Skeletal muscle satellite cell (primary cell): ENCODE measurements at regions not wholly inside any gene's neighbourhood (a gene's known extent, or its start where the extent isn't known, plus 50 kb on each side); places are given as distances from the start of the nearest gene placed in this dataset.

Source experiments
- H3K27me3 ChIP-seq: 2 replicates; pipeline ENCODE4 v1.7.0; 2013; ENCODE audit warnings: low read length; ENCODE audit not compliant: control insufficient read depth, insufficient read depth
- H3K36me3 ChIP-seq: 2 replicates; pipeline ENCODE4 v1.7.0; 2013; ENCODE audit warnings: mild to moderate bottlenecking, control low read depth, low read length; ENCODE audit not compliant: insufficient read depth
- H3K4me1 ChIP-seq: 2 replicates; pipeline ENCODE4 v1.7.0; 2013; ENCODE audit warnings: low read length; ENCODE audit not compliant: control insufficient read depth, insufficient read depth
- H3K4me2 ChIP-seq: 2 replicates; pipeline ENCODE4 v1.7.0; 2013; ENCODE audit warnings: mild to moderate bottlenecking, low read length
- H3K4me3 ChIP-seq: 2 replicates; pipeline ENCODE4 v1.7.0; 2013; ENCODE audit warnings: low read length
- H3K9ac ChIP-seq: 2 replicates; pipeline ENCODE4 v1.7.0; 2013; ENCODE audit warnings: mild to moderate bottlenecking, low read depth, low read length, moderate library complexity
- H3K9me3 ChIP-seq: replicated peaks from 2 replicates; pipeline ENCODE4 v1.7.0; 2013; ENCODE audit warnings: mild to moderate bottlenecking, control low read depth, low read length

DNA sequence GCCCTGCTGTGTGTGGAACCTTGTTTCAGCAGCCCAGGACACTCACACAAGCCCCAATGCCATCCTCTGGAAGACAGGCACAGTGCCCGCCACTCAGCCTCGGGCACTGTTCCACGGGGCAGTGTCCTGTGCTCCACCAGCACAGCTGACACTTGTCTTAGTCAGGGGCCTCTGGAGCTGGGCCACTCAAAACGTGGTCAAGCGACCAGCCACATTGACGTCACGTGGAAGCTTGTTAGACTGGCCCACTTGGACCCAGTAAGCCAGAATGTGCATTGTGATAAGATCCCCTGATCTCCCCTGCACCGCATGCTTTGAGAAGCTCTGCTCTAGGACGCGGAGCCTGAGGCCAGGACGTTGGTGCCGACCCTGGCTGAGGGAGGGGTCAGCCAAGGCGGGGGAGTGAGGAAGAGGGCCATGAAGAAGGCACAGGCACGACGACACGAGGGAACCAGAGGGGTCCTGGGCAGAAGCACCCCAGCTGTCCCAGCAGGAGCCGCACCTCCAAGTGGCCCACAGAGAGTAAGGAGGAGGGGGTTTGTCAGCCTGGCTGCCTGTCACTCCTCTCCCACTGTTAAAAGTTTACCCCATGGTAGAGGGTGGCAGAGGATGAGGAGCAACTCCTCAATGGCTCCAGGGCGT lies 64.6 kb downstream of the LINC01488 start:
- Histone ChIP-seq H3K36me3 (no peaks in the 10 kb centered on the region), H3K27me3 (peaks cover 20% of the 10 kb centered on the region), H3K9ac (no peak overlapping the region), H3K9me3 (peaks cover 8% of the 10 kb centered on the region), H3K4me2 (no peak overlapping the region), H3K4me3 (no peak overlapping the region), H3K4me1 (peaks cover 9% of the 10 kb centered on the region)

- no peaks in the 10 kb centered on the region for H3K36me3 ChIP-seq
- H3K9me3 ChIP-seq: peaks cover 8% of the 10 kb centered on the region
- H3K4me2 ChIP-seq: no peak overlapping the region
- H3K27me3 ChIP-seq: peaks cover 20% of the 10 kb centered on the region
- peaks cover 2% of the 10 kb centered on the region for H3K4me1 ChIP-seq
- no peak overlapping the region for H3K4me3 ChIP-seq
- no peak overlapping the region for H3K9ac ChIP-seq
Measured at GRCh38 chr11:69546735-69547370, 65.4 kb downstream of the LINC01488 start.

DNA sequence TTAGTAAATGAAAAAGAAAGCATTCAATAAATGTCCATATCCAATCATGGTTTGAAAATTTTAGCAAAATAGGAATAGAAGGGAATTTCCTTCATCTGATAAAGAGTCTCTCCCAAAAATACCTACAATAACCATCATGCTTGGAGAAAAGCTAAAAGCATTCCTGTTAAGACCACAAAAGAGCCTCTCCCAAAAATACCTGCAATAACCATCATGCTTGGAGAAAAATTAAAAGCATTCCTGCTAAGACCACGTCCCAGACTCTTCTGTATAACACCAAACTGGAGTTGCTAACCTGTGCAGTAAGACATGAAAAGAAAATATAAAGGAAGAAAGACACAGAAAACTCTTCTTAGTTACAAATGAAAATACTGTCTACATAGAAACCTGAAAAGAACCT lies 69.4 kb downstream of the LINC01488 start:
- no peaks in the 10 kb centered on the region for H3K4me1 ChIP-seq
- H3K9ac ChIP-seq: no peak overlapping the region
- H3K9me3 ChIP-seq: peaks cover 8% of the 10 kb centered on the region
- peaks cover 13% of the 10 kb centered on the region for H3K27me3 ChIP-seq
- H3K36me3 ChIP-seq: no peaks in the 10 kb centered on the region
- no peak overlapping the region for H3K4me3 ChIP-seq
- no peak overlapping the region for H3K4me2 ChIP-seq

DNA sequence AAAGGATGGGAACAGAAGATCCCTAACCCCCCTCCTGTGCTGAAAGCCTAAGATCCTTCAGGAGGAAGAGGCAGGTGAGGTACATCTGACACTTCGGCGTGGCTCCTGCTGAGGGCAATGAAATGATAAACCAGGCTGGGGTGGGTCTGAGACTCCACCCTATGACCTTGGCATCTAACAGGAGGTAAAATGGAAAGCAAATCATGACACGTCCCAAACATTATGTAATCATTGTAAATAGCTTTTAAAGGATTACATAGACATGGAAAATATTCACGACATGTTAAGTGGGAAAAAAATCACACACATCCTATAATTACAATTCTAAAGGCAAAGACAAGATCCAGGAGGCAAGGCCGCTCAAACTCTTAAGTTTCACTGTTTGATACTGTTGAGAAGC lies 70.5 kb downstream of the LINC01488 start:
- H3K27me3 ChIP-seq: peaks cover 2% of the 10 kb centered on the region
- H3K4me3 ChIP-seq: no peak overlapping the region
- no peak overlapping the region for H3K9ac ChIP-seq
- no peaks in the 10 kb centered on the region for H3K4me1 ChIP-seq
- peaks cover 8% of the 10 kb centered on the region for H3K9me3 ChIP-seq
- H3K36me3 ChIP-seq: no peaks in the 10 kb centered on the region
- no peak overlapping the region for H3K4me2 ChIP-seq

GRCh38 chr11:69552951-69553350 lies 71.5 kb downstream of the LINC01488 start:
- Histone ChIP-seq H3K9ac (no peak overlapping the region), H3K4me1 (no peaks in the 10 kb centered on the region), H3K4me2 (no peak overlapping the region), H3K4me3 (no peak overlapping the region), H3K36me3 (no peaks in the 10 kb centered on the region), H3K9me3 (peaks cover 8% of the 10 kb centered on the region), H3K27me3 (no peaks in the 10 kb centered on the region)

GRCh38 chr11:69553416-69554357 lies 72.2 kb downstream of the LINC01488 start:
- no peak overlapping the region for H3K9ac ChIP-seq
- H3K27me3 ChIP-seq: no peaks in the 10 kb centered on the region

DNA sequence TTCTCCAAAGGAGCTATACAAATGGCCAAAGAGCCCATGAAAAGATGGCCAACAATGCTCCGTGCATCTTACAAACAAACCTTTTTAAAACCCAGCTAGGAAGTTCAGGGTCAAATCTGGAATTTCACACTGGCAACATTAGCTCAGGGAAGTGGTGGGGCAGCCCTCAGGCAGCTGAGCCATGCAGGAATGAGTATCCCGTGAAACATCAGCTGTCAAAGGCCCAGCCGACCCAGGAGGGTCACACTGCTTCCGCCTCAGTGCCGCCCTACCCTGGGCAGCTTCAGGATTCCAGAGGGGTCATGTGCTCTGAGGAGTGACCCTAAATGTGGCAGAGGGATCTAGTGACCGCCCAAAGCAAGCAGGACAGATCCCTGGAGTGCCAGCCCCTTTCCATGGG lies 73.4 kb downstream of the LINC01488 start:
- Histone ChIP-seq H3K27me3 (no peaks in the 10 kb centered on the region), H3K9me3 (no peaks in the 10 kb centered on the region), H3K4me2 (no peak overlapping the region), H3K36me3 (no peaks in the 10 kb centered on the region), H3K9ac (no peak overlapping the region), H3K4me3 (no peak overlapping the region), H3K4me1 (no peaks in the 10 kb centered on the region)

More at GRCh38 chr11:69553416-69554357, 72.2 kb downstream of the LINC01488 start:
- Histone ChIP-seq H3K4me2 (no peak overlapping the region), H3K9me3 (peaks cover 8% of the 10 kb centered on the region), H3K4me1 (no peaks in the 10 kb centered on the region), H3K36me3 (no peaks in the 10 kb centered on the region), H3K4me3 (no peak overlapping the region)

- Histone ChIP-seq H3K9ac (no peak overlapping the region), H3K9me3 (no peaks in the 10 kb centered on the region), H3K36me3 (no peaks in the 10 kb centered on the region), H3K4me3 (no peak overlapping the region), H3K4me2 (no peak overlapping the region), H3K4me1 (no peaks in the 10 kb centered on the region), H3K27me3 (no peaks in the 10 kb centered on the region)
Measured at GRCh38 chr11:69557266-69557665, 75.8 kb downstream of the LINC01488 start.

DNA sequence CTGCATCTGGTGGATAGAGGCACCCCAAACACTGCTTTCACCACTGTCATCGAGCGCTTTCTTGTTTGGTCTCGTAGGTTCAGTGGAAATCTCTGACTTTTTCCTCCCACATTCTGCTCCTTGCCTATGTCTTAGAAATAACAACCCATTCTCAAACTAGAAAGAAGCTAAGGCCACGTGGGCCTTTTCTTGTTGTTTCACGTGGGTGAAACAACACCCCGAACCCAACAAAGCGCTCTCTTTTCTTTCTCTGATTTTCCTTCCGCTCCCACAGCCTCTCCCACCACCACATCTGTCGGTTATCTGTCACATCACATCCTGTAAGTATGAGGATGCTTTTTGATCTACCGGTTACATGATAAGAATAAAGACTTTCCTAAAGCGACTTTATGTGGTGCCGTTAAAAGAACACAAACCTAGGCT lies 77.1 kb downstream of the LINC01488 start:
- H3K4me1 ChIP-seq: no peaks in the 10 kb centered on the region
- no peak overlapping the region for H3K9ac ChIP-seq
- H3K4me2 ChIP-seq: no peak overlapping the region
- no peaks in the 10 kb centered on the region for H3K9me3 ChIP-seq
- no peak overlapping the region for H3K4me3 ChIP-seq
- H3K36me3 ChIP-seq: no peaks in the 10 kb centered on the region
- H3K27me3 ChIP-seq: no peaks in the 10 kb centered on the region

DNA sequence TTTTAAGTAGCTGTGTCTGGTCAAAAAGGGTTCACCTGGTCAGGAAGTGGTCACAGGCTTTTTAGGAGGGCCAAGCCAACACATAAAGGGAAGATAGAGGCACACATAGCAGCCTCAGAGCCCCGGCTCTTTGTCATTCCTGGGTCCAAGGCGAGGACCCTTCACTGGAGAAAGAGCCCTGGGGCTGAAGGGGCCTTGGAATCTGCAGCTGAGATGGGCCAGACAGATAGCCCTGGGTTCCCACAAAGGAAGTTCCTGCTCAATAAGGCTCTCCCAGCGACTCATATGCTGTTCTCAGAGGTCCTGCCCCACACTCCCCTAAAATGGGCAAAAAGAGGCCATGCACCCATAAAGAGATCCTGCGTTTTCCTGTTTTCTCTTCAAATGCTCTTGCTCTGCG lies 77.7 kb downstream of the LINC01488 start:
- Histone ChIP-seq H3K36me3 (no peaks in the 10 kb centered on the region), H3K4me3 (no peak overlapping the region), H3K27me3 (no peaks in the 10 kb centered on the region), H3K4me2 (no peak overlapping the region), H3K9me3 (no peaks in the 10 kb centered on the region), H3K4me1 (no peaks in the 10 kb centered on the region), H3K9ac (no peak overlapping the region)

- Histone ChIP-seq H3K27me3 (no peaks in the 10 kb centered on the region), H3K4me2 (no peak overlapping the region), H3K4me3 (no peak overlapping the region), H3K9me3 (no peaks in the 10 kb centered on the region), H3K36me3 (no peaks in the 10 kb centered on the region), H3K9ac (no peak overlapping the region), H3K4me1 (no peaks in the 10 kb centered on the region)
Measured at GRCh38 chr11:69560141-69560790, 78.8 kb downstream of the LINC01488 start.
